HG02943 (cell line): ENCODE measurements at regions not wholly inside any gene's neighbourhood (a gene's known extent, or its start where the extent isn't known, plus 50 kb on each side); places are given as distances from the start of the nearest gene placed in this dataset.
"Not testable (repeated sequence)": the region's sequence is repeated elsewhere in the genome, so short reads cannot be mapped to it uniquely, and the experiment has no call there.

Source experiments
- ATAC-seq: cut with Tn5 transposase; IDR thresholded peaks from one replicate; pipeline ENCODE4 v1.9.1; 2021; ENCODE audit warnings: mild to moderate bottlenecking, low read depth, moderate library complexity; ENCODE audit not compliant: unreplicated experiment

GRCh38 chr6:114995526-114995925 is 652.7 kb upstream of the HS3ST5 start:
- no peak for ATAC-seq

GRCh38 chr6:114989279-114989964 is 646.6 kb upstream of the HS3ST5 start:
- peak; percentile 97 for ATAC-seq

- no peak for ATAC-seq
These were observed 644.5 kb upstream of the HS3ST5 start for GRCh38 chr6:114987281-114987680.

GRCh38 chr6:114955363-114955762 is 612.5 kb upstream of the HS3ST5 start:
- ATAC-seq = no peak

DNA sequence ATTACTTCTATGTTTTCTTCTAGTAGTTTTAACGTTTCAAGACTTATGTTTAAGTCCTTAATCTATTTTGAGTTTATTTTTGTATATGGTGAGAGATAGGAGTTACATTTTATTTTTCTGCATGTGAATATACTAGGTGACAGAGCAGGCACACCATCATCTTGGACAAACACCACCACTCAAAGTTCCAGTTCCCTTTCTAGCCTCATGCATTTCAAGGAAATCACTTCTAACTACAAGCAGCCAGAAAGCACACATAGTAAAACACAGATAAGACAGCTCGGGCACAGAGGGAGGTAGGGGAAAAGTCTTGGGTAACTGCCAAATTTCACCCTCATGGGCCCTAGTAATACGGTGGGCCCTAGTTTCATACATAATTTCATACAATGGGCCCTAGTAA is 609.4 kb upstream of the HS3ST5 start:
- no peak for ATAC-seq

- ATAC-seq = no peak
These were observed 602.6 kb upstream of the HS3ST5 start for GRCh38 chr6:114945392-114945791.

DNA sequence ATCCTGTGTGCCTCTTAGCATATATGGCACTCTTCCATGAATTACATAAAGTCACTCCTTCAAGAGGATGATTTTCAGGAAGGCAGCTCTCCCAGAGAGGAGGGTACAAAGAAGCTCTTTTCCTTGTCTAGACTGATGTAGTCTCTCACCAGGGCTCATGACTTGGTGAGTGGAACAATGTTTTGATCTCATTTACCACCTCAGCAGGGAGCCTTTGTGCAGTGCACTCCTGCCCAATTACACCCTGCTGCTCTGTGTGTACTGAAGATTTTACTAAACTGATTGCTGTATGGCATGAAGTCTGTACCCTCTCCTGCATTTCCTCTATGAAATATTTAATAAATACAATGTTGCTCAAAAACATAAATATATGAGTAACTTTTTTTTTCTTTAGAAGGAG is 598.3 kb upstream of the HS3ST5 start:
- ATAC-seq = no peak

GRCh38 chr6:114940181-114940580 is 597.4 kb upstream of the HS3ST5 start:
- ATAC-seq = no peak

DNA sequence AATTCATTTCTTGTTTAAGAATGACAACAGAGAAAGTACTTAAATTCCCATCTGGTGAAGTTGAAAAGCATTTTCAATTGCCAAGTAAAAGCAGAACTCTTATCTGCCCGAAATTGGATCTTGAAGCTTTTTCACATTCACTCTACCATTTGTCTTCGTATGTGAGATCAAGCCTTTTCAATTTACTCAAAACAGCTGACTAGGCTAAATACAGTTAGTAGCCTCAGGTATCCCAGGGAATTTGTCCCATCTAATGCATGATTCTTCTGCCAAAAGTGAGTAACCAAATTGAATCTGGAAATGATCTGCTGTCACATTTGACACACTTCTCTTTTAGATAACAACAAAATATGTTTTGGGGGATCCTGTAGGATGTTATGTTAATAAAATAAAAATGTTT is 596.8 kb upstream of the HS3ST5 start:
- ATAC-seq = no peak

DNA sequence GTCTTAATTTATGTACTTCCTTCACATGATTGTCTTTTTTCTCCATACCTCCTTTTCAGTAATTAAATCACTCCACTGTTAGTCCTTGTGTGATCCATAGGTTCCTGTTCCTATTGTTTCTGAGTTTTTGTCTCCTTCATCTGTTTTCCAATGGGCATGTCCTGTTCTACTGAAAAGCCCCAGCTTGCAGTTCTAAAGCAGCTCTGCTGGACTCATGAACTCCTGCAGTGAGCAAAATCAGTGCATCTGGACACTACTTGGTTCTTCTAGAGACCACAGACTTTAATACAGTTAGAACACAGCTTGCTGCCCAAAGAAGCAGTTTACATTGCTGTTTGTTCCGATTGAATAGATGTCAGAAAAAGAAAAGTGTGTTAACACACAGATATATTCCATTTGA is 593.3 kb upstream of the HS3ST5 start:
- no peak for ATAC-seq

DNA sequence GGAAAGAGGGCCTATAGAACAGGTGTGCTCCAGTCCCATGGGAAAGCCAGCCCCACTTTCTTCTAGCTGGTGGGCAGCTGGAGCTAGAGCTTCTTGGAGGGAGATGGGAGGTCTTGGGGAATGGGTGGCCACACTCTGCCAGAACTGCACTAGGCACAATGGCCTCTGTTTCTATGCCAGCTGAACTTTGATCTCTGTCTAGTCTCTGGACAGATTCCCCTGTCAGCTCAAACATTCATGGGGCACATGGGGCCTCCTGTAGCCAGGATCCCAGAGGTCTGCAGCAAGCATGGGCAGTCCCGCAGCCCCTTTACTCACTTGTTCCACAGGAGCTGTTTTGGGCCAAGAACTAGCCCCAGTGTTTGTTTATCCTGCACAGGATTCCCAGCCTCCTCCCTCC is 591.3 kb upstream of the HS3ST5 start:
- no peak for ATAC-seq

DNA sequence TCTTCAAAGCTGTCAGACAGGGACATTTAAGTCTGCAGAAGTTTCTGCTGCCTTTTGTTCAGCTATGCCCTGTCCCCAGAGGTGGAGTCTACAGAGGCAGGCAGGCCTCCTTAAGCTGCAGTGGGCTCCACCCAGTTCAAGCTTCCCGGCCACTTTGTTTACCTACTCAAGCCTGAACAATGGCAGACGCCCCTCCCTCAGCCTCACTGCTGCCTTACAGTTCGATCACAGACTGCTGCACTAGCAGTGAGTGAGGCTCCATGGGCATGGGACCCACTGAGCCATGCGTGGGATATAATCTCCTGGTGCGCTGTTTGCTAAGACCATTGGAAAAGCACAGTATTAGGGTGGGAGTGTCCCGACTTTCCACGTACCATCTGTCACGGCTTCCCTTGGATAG is 585.9 kb upstream of the HS3ST5 start:
- ATAC-seq = not testable (repeated sequence)

- ATAC-seq = no peak
These were observed 563.3 kb upstream of the HS3ST5 start for GRCh38 chr6:114906096-114906495.

- ATAC-seq = no peak
These were observed 554.7 kb upstream of the HS3ST5 start for GRCh38 chr6:114897536-114897935.

DNA sequence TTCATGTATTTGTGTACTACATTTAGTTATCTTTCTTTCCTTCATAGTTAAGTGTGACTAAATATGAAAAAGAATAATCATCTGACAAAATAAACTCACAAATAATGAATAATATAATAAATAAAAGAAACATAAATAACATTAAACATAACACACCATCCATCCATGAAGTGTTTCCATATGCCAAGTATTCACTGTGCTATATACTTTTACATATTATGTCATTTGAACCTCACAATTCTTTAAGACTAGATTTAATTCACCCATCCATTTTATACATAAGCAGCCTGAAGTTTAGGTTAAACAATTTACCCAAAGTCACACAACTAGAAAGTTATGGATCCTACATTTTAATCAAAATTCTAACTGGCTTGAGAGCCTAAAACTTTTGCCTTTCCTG is 549.4 kb upstream of the HS3ST5 start:
- no peak for ATAC-seq

DNA sequence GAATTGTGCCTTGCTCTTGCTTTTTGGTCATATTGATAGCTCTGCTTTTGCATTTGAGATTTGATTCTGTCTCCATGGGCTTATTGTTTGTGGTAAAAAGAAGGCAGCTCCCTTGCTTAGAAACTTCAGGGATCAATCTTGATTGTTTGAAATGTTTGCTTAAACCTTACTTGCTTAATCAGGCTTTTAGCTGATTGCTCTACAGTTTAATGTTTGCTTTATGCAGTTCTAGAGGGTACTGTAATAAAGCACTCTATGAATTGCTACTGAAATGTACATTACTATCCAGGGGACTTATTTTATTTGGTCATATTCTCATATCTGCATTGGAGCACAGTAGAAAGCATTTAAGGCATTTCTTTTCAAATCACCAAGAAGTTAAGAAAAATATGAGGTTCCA is 545.4 kb upstream of the HS3ST5 start:
- no peak for ATAC-seq

DNA sequence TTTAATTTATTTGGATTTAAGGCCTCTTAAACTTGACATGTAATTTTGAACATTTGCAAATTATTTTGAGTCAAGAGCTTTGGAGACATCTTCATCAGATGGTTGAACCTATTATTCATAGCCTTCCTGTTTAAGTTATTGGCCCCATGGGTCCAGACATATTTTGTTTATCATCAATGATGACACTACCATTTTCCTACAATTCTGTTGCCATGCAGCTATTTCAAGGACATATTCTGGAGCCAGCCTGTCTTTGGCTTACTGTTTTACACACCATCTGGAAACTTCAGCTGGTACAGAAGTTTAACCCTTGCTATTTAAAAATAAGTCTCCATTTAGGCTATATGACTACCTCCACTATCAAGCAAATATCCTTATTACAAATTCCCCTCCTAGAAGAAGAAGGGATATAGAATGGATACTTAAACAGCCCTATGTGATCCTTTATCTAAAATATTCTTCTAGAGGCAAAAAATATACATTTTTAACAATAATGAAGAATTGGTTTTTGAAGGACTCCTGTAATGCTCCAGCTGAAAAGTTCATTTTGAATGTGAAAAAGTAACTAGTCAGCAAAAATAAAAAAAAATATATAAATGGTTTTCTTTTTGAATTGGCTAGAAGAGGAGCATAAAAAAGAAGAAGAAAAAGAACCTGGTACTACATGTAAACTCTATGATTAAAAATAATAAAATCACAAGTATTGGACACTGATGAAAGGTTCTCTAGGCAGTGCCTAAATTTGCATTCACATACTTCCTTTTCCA is 544.0 kb upstream of the HS3ST5 start:
- no peak for ATAC-seq

- no peak for ATAC-seq
These were observed 536.9 kb upstream of the HS3ST5 start for GRCh38 chr6:114879693-114880092.

DNA sequence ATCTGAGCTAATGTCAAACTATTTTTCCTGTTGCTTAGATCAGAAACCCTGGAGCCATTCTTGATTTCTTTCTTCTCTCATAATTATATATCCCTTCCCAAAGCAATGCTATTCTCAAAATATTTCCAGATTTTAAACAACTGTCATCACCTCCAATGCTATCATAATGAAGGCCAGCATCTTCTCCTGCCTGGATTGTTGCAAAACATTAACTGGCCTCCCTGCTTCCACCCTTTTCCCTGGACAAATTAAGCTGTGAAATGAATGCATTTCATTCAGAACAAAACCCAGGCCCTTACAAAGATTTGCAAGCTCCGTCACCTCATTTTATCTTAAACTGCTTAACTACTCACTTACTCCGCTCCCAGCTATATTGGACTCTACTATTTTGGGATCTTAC is 535.3 kb upstream of the HS3ST5 start:
- ATAC-seq = no peak

DNA sequence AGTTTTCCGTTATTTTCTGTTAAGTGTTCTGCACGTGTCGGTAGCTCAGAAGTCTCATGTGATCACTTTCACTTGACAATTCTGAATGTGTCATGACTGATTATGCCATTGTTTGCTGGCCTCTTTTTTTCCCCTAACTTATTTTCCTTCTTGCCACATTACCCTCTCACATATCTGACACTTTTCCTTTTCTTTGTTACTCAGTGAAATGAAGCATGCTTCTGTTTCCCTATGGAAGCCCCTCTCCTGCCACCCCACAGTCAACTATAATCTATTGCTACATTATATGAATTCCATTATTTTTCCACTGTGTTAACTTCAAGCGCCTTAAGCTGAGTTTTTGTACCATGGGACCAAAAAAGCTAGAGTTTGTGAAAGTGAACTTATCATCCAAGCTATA is 531.6 kb upstream of the HS3ST5 start:
- ATAC-seq = no peak

DNA sequence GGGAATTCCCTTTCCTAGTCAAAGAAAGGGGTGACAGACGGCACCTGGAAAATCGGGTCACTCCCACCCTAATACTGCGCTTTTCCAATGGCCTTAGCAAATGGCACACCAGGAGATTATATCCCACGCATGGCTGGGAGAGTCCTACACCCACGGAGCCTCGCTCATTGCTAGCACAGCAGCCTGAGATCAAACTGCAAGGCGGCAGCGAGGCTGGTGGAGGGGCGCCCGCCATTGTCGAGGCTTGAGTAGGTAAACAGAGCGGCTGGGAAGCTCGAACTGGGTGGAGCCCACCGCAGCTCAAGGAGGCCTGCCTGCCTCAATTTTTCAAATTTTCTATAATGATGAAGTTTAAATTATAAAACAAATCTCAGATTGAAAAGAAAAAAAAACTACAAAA is 522.7 kb upstream of the HS3ST5 start:
- ATAC-seq = not testable (repeated sequence)

DNA sequence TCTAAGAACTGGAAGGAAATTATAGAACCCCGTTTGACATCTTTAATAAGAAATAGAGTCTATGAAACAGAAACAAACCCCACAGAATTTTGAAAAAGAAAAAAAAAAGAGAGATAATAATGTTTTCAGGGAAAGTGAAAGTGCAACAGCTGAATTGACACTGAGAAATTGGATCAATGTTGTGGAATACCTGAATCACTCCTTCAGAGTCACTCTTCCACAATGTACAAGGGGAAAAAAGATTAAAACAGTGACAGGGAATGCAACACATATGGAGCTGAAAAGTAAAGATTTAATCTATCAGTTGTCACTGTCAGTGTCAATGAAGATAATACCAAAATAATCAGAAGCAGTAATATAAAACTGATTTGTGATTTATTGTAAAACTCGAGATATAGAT is 520.8 kb upstream of the HS3ST5 start:
- ATAC-seq = no peak
